SU-DHL-6 (cell line): ENCODE measurements at regions not wholly inside any gene's neighbourhood (a gene's known extent, or its start where the extent isn't known, plus 50 kb on each side); places are given as distances from the start of the nearest gene placed in this dataset.

Experiments used
- EZH2phosphoT487 ChIP-seq: fragments of 200-600 bp; sonication (generic), shearing (Covaris generic); conservative IDR thresholded peaks from 2 replicates; pipeline ENCODE4 v1.6.1; 2018; ENCODE audit warnings: mild to moderate bottlenecking, antibody characterized with exemption, low read length, moderate library complexity, mixed read lengths
- TF ChIP-seq, protein P1 (sequence below): fragments of 200-600 bp; sonication (generic); IDR thresholded peaks from one replicate; pipeline ENCODE4 v1.5.1; 2017; ENCODE audit warnings: antibody characterized with exemption, mild to moderate bottlenecking, low read length, moderate library complexity; ENCODE audit not compliant: insufficient read depth, poor library complexity, severe bottlenecking

DNA sequence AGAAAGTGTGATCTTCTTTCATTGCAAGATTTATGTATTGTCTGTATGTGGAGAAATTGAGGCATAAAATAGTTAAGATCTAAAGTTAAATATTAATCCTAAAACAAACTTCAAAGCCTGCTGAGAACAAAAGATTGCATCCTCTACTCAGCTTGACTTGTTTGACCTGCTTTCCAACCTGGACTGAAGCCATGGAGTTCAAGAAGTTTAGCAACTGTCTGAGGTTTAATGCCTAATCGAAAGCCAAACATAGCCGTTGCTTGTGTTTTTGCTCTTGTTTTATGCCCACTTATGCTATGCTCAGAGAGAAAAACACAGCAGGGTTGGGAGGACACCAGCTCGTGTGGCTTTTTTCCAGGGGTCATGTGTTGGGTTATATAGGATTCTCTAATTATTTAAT is 135.6 kb downstream of the NUFIP1 start:
- TF ChIP-seq, protein P1, sequence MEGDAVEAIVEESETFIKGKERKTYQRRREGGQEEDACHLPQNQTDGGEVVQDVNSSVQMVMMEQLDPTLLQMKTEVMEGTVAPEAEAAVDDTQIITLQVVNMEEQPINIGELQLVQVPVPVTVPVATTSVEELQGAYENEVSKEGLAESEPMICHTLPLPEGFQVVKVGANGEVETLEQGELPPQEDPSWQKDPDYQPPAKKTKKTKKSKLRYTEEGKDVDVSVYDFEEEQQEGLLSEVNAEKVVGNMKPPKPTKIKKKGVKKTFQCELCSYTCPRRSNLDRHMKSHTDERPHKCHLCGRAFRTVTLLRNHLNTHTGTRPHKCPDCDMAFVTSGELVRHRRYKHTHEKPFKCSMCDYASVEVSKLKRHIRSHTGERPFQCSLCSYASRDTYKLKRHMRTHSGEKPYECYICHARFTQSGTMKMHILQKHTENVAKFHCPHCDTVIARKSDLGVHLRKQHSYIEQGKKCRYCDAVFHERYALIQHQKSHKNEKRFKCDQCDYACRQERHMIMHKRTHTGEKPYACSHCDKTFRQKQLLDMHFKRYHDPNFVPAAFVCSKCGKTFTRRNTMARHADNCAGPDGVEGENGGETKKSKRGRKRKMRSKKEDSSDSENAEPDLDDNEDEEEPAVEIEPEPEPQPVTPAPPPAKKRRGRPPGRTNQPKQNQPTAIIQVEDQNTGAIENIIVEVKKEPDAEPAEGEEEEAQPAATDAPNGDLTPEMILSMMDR, result no peak
- TF ChIP-seq EZH2phosphoT487, result no peak
